H1 (cell line): ENCODE measurements at regions not wholly inside any gene's neighbourhood (a gene's known extent, or its start where the extent isn't known, plus 50 kb on each side); places are given as distances from the start of the nearest gene placed in this dataset.

ENCODE experiments used
- CTCF ChIA-PET: fragments of 300-600 bp; sonication (Branson Sonifier 250); formaldehyde crosslinking; loops from one replicate; lab custom pipeline; 2021; ENCODE audit not compliant: partially characterized antibody; lab: Charles Lee
- POLR2A ChIA-PET: fragments of 300-600 bp; sonication (Branson Sonifier 250); formaldehyde crosslinking; loops from one replicate; lab custom pipeline; 2021; ENCODE audit warnings: inconsistent platforms; ENCODE audit not compliant: partially characterized antibody; lab: Charles Lee
- DNase-seq, 2 experiments: peaks; one replicate each; pipeline versions ENCODE4 v3.0.0 to v3.0.0-alpha.2; 2010 to 2022; ENCODE audit warnings: low spot score in 2 of 2, low read depth in 1 of 2, mixed read lengths in 1 of 2
- FAIRE-seq: peaks from 2 replicates; lab custom pipeline; 2011; peaks lifted over from hg19 to GRCh38; lab: Jason Lieb, UNC
- H2AFZ ChIP-seq: 2 replicates; pipeline ENCODE4 v1.8.1; 2012; ENCODE audit warnings: low read length, inconsistent platforms
- H2AK5ac ChIP-seq: 2 replicates; pipeline ENCODE4 v1.6.1; 2013; ENCODE audit warnings: low read depth, low read length
- H2BK120ac ChIP-seq: replicated peaks from 2 replicates; pipeline ENCODE3; 2013; ENCODE audit warnings: low read depth, low read length, inconsistent platforms
- H2BK12ac ChIP-seq: 2 replicates; pipeline ENCODE4 v1.6.1; 2013; ENCODE audit warnings: low read depth, low read length
- H2BK15ac ChIP-seq: 2 replicates; pipeline ENCODE4 v1.6.1; 2013; ENCODE audit warnings: low read length
- H2BK20ac ChIP-seq: 2 replicates; pipeline ENCODE4 v1.6.1; 2013; ENCODE audit warnings: low read length
- H2BK5ac ChIP-seq: 2 replicates; pipeline ENCODE4 v1.6.1; 2013; ENCODE audit warnings: low read depth, low read length
- H3K14ac ChIP-seq: 2 replicates; pipeline ENCODE4 v1.6.1; 2013; ENCODE audit warnings: inconsistent platforms; ENCODE audit not compliant: insufficient read length
- H3K18ac ChIP-seq: 2 replicates; pipeline ENCODE4 v1.6.1; 2013; ENCODE audit warnings: low read length; ENCODE audit errors: extremely low read depth
- H3K23ac ChIP-seq: 2 replicates; pipeline ENCODE4 v1.6.1; 2013; ENCODE audit warnings: inconsistent platforms; ENCODE audit not compliant: insufficient read length
- H3K23me2 ChIP-seq: 2 replicates; pipeline ENCODE4 v1.6.1; 2013; ENCODE audit warnings: low read depth, low read length
- H3K27ac ChIP-seq: 2 replicates; pipeline ENCODE4 v1.6.1; 2011; ENCODE audit warnings: low read depth, low read length, inconsistent platforms
- H3K27me3 ChIP-seq, 4 experiments: replicated peaks in 1 of 4; 1 replicate in 1 of 4; 2 replicates in 3 of 4; pipeline versions ENCODE4 v1.6.1 to v1.8.1; 2011 to 2013; ENCODE audit warnings: low read length in 3 of 4, mild to moderate bottlenecking in 3 of 4, inconsistent platforms in 2 of 4, mixed read lengths in 2 of 4, moderate library complexity in 1 of 4; ENCODE audit not compliant: control insufficient read depth in 3 of 4, insufficient read depth in 3 of 4; ENCODE audit errors: extremely low read depth in 1 of 4
- H3K36me3 ChIP-seq, 4 experiments: 2 replicates each; pipeline versions ENCODE4 v1.6.1 to v1.8.1; 2011 to 2013; ENCODE audit warnings: mild to moderate bottlenecking in 4 of 4, low read length in 3 of 4, moderate library complexity in 2 of 4, control low read depth in 1 of 4, inconsistent platforms in 1 of 4; ENCODE audit not compliant: insufficient read depth in 4 of 4, control insufficient read depth in 2 of 4
- H3K4ac ChIP-seq: replicated peaks from 2 replicates; pipeline ENCODE3; 2013; ENCODE audit warnings: low read length, low read depth, mixed read lengths, inconsistent platforms; ENCODE audit not compliant: insufficient read length
- H3K4me1 ChIP-seq, 4 experiments: replicated peaks in 1 of 4; 1 replicate in 1 of 4; 2 replicates in 3 of 4; pipeline versions ENCODE4 v1.6.1 to v1.8.1; 2011 to 2013; ENCODE audit warnings: low read length in 3 of 4, inconsistent platforms in 2 of 4, mixed read lengths in 1 of 4; ENCODE audit not compliant: insufficient read depth in 4 of 4, control insufficient read depth in 3 of 4
- H3K4me2 ChIP-seq, 2 experiments: 2 replicates each; pipeline versions ENCODE4 v1.6.1 to v1.8.1; 2011 to 2013; ENCODE audit warnings: low read depth in 2 of 2, low read length in 2 of 2, control low read depth in 1 of 2, inconsistent platforms in 1 of 2, mild to moderate bottlenecking in 1 of 2; ENCODE audit not compliant: insufficient read depth in 1 of 2
- H3K4me3 ChIP-seq, 4 experiments: fragments of 200-600, 300-600 bp in 1 of 4; sonication (generic), shearing (Covaris generic), sonication (Bioruptor Twin) in 1 of 4; 2 replicates each; pipeline versions ENCODE4 v1.5.1 to v1.8.1; 2011 to 2016; ENCODE audit warnings: low read length in 4 of 4, low read depth in 3 of 4, control low read depth in 2 of 4, inconsistent platforms in 2 of 4, mild to moderate bottlenecking in 2 of 4, mixed read lengths in 1 of 4, moderate library complexity in 1 of 4; ENCODE audit not compliant: insufficient read depth in 2 of 4; ENCODE audit errors: extremely low read depth in 1 of 4
- H3K56ac ChIP-seq: replicated peaks from 2 replicates; pipeline ENCODE3; 2013; ENCODE audit warnings: low read depth, mild to moderate bottlenecking, mixed read lengths, low read length, inconsistent platforms; ENCODE audit not compliant: insufficient read length
- H3K79me1 ChIP-seq: 2 replicates; pipeline ENCODE4 v1.6.1; 2013; ENCODE audit warnings: low read depth, low read length, control low read depth
- H3K79me2 ChIP-seq, 2 experiments: 2 replicates each; pipeline versions ENCODE4 v1.6.1 to v1.8.1; 2012 to 2013; ENCODE audit warnings: low read length in 2 of 2, mild to moderate bottlenecking in 2 of 2, inconsistent platforms in 1 of 2; ENCODE audit not compliant: insufficient read depth in 2 of 2, control insufficient read depth in 1 of 2
- H3K9ac ChIP-seq, 4 experiments: replicated peaks in 1 of 4; 1 replicate in 1 of 4; 2 replicates in 3 of 4; pipeline versions ENCODE4 v1.6.1 to v1.8.1; 2011 to 2013; ENCODE audit warnings: low read depth in 3 of 4, low read length in 3 of 4, control low read depth in 2 of 4, mild to moderate bottlenecking in 2 of 4, moderate library complexity in 2 of 4, inconsistent platforms in 1 of 4; ENCODE audit errors: extremely low read depth in 1 of 4
- H3K9me3 ChIP-seq, 2 experiments: 2 replicates each; pipeline versions ENCODE4 v1.6.1 to v1.8.1; 2012 to 2013; ENCODE audit warnings: mild to moderate bottlenecking in 2 of 2, moderate library complexity in 2 of 2, control low read depth in 1 of 2, inconsistent platforms in 1 of 2, low read depth in 1 of 2, low read length in 1 of 2, mixed read lengths in 1 of 2; ENCODE audit not compliant: insufficient read depth in 2 of 2
- H4K20me1 ChIP-seq, 2 experiments: replicated peaks in 1 of 2; 2 replicates each; pipeline versions ENCODE3 to v1.8.1; 2011 to 2013; ENCODE audit warnings: inconsistent platforms in 2 of 2, low read length in 2 of 2, mild to moderate bottlenecking in 1 of 2; ENCODE audit not compliant: insufficient read depth in 2 of 2, control insufficient read depth in 1 of 2
- H4K5ac ChIP-seq: 2 replicates; pipeline ENCODE4 v1.6.1; 2013; ENCODE audit warnings: low read length, low read depth, mixed read lengths, inconsistent platforms; ENCODE audit not compliant: insufficient read length
- H4K8ac ChIP-seq: 2 replicates; pipeline ENCODE4 v1.8.0; 2013; ENCODE audit warnings: mild to moderate bottlenecking, moderate library complexity, low read length, inconsistent platforms; ENCODE audit not compliant: insufficient read depth; ENCODE audit errors: extremely low read depth
- H4K91ac ChIP-seq: replicated peaks from 2 replicates; pipeline ENCODE3; 2013; ENCODE audit warnings: low read length, mixed read lengths, inconsistent platforms; ENCODE audit not compliant: insufficient read length
- BACH1 ChIP-seq: IDR thresholded peaks from 2 replicates; pipeline ENCODE4 v1.6.1; 2012; ENCODE audit warnings: low read length, improper control_type of control experiment
- MAFK ChIP-seq: IDR thresholded peaks from 2 replicates; pipeline ENCODE4 v1.6.1; 2012; ENCODE audit warnings: low read depth, mild to moderate bottlenecking, improper control_type of control experiment, low read length
- WGBS, 2 experiments: shearing (Covaris generic) in 1 of 2; methylation state at CpG; one replicate each; pipeline versions ENCODE4 v1.1.6 to v1.1.7; 2013 to 2015; ENCODE audit warnings: low lambda C conversion rate in 2 of 2, mixed read lengths in 2 of 2, inconsistent platforms in 1 of 2, low coverage in 1 of 2, missing lambda C conversion rate in 1 of 2; ENCODE audit not compliant: insufficient replicate concordance in 2 of 2, insufficient coverage in 1 of 2, insufficient read length in 1 of 2; ENCODE audit errors: extremely low coverage in 1 of 2, missing lambda C conversion rate in 1 of 2; 5-methylcytosine and 5-hydroxymethylcytosine counted together

- WGBS, 2 experiments, result 96% methylated on average over 1 of the region's 1 CpG; no CpG with 5 or more reads in 1 of the 2 experiments
- H3K23me2 ChIP-seq, result no peaks in the 10 kb centered on the region
- no peak overlapping the region for H3K23ac ChIP-seq
- CTCF ChIA-PET, result no interaction called here
- no peak overlapping the region for H3K14ac ChIP-seq
- no peaks in the 10 kb centered on the region for H3K27me3 ChIP-seq
- H2BK15ac ChIP-seq, result no peak overlapping the region
- no peak overlapping the region for H3K4me2 ChIP-seq
- H3K9me3 ChIP-seq, result no peaks in the 10 kb centered on the region
- no peak overlapping the region for H2BK20ac ChIP-seq
- H3K36me3 ChIP-seq, result no peaks in the 10 kb centered on the region
- no peak overlapping the region for H3K4ac ChIP-seq
- no peak overlapping the region for H4K91ac ChIP-seq
- POLR2A ChIA-PET, result no interaction called here
- no peak overlapping the region for H3K56ac ChIP-seq
- no peak overlapping the region for H3K9ac ChIP-seq
- H2BK12ac ChIP-seq, result no peak overlapping the region
- H4K8ac ChIP-seq, result no peak overlapping the region
- H4K5ac ChIP-seq, result no peak overlapping the region
- no peak overlapping the region for H3K18ac ChIP-seq
- H3K4me3 ChIP-seq, result no peak overlapping the region
- no peak overlapping the region for H2BK120ac ChIP-seq
- H2BK5ac ChIP-seq, result no peak overlapping the region
- DNase-seq, result no peak
- TF ChIP-seq MAFK (0 out of 2 replicates have a peak, but pooled peaks have one; percentile 31), BACH1 (no peak)
- TF ChIP-seq, all 59 proteins: peak for 1
- H3K79me2 ChIP-seq, result no peaks in the 10 kb centered on the region
- H3K79me1 ChIP-seq, result no peaks in the 10 kb centered on the region
- H2AFZ ChIP-seq, result 0 out of 2 replicates have a peak overlapping the region, but pooled peaks have one; percentile 24
- FAIRE-seq, result no peak
- H3K4me1 ChIP-seq, result no peaks in the 10 kb centered on the region; a peak in 1 of 7 replicates
- no peak overlapping the region for H2AK5ac ChIP-seq
- no peaks in the 10 kb centered on the region for H4K20me1 ChIP-seq
- no peak overlapping the region for H3K27ac ChIP-seq
Measured at GRCh38 chr6:55674672-55675071, 95.7 kb upstream of the HMGCLL1 start.
